ENCODE measurements at regions not wholly inside any gene's neighbourhood (a gene's known extent, or its start where the extent isn't known, plus 50 kb on each side); places are given as distances from the start of the nearest gene placed in this dataset.
A peak's percentile ranks its signal among the peaks of the same experiment; 100 is the strongest.

DNA sequence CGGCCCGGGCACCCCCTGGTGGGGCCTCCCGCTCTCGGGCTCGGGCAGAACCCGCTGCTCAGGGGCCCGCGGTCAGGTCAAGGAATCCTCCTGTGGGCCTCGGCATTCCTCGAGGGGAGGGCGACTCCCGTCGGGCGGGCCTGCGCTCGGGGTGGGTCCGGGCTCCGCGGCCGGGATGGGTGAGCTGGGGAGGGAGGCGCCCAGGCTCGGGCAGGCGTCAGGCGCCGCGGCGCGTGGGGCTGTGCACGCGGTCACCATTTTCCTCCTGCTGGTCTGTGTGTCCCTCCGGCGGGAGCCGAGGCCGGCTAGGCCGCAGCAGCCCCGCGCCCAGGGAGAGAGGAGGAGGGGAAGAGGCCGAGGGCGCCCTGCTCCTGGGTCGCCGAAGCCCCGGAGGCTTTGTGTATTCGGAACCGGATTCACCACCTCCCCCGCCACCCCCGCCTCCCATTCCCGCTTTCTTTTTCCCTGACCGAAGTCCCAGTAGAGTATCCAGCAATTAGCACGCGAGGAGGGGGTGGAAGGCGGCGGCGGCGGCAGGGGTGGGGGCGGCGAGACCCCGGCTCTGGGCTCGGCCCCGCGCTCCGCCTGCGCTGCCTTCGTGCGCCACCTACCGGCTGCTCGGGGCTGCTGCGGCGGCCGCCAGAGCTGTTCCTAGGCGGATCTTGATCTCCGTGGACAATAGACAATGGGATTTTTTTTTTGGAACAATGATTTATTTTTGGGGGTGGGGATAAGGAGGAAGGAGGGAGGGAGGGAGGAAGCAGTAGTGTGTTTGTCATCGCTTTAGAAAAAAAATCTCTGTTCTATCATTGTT, 99.0 kb upstream of the MAML3 start:
- intact Hi-C loops (cut with DNase I), result loop anchor here (2.0 to 10.0 kb wide), 4 partner anchors 101 to 518 kb away; partner anchors contain the start of gene MAML3 (in 1 of the 2)
- DNase-seq, result peak; percentile 76
- peak; percentile 88 to 92 for ATAC-seq

DNA sequence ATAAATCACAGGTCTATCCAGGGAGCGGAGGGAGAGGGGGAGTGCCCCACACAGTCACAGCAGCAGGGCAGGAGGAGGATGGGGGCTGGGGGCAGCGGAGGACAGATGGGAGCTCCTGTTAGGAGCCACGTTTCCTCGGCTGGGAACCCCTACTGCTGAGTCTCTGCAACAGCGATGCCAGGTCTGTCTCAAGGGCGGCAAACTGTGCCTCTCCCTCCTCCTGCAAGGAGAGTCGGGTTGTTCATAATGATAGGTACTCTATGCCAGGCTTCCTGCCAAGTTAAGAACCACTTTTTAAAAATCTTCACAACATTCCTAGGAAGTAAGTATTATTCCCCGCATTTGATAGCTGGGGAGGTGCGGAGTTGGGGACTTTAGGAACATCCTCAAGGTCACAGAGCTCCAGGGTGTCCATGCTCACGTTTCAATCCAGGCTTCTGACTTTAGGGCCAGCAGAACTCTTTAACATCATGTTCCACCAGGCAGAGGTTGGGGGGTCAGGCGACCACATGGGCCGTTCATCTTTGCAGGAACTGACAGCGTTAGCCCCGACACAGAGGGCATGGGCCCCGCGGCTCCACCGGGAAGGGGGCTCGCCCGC, 98.3 kb upstream of the MAML3 start:
- ATAC-seq (peak; percentile 7 to 15), DNase-seq (no peak)
- intact Hi-C loops (cut with DNase I), result loop anchor here (2.0 to 10.0 kb wide), 4 partner anchors 100 to 517 kb away; partner anchors contain the start of gene MAML3 (in 1 of the 2)

DNA sequence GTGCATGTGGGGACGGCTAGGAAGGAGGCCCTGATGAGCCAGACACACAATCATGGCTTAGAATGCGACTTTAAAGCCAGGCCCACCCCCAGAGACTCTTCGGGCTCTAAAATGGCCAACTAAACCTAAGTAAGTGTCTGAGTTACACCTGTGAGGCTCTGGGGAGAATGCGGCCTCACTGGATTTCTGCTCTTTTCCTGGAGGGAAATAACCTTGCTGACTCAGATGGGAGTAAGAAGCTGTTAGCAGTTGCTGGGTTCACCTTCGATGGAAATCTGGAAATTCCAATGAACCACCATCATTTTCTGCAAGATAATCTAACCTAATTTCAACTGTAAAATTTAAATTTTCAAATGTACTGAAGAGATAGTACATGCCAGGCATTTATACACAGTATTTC, 97.6 kb upstream of the MAML3 start:
- intact Hi-C loops (cut with DNase I), result loop anchor here (5.0 to 10.0 kb wide), 3 partner anchors 99 to 247 kb away; partner anchors contain the start of gene MAML3 (in 1 of the 2)
- ATAC-seq, result no peak
- no peak for DNase-seq

DNA sequence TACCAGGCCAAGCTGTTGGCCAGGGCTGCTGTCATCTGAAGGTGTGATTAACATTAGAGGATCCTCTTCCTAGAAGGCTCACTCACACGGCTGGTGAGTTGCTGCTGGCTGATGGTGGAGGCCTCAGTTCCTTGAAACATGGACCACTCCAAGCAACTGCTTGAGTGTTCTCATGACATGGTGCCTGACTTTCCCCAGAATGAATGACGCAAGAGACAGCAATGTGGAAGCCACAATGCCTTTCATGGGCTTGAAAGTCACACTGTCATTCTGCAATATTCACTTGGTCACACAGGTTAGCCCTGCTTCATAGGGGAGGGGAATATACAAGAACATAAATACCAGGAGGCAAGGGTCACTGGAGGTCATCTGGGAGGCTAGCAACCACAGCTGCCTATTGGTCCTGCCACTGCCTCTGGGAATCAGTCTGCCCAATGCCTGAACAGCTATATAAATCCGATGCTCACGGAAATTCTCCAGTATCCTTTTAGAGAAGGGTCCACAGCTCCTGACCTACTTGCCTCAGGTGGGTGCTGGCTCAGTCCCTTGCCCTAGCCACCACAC, 97.1 kb upstream of the MAML3 start:
- intact Hi-C loops (cut with DNase I), result loop anchor here (5.0 to 10.0 kb wide), 3 partner anchors 99 to 246 kb away; partner anchors contain the start of gene MAML3 (in 1 of the 2)

DNA sequence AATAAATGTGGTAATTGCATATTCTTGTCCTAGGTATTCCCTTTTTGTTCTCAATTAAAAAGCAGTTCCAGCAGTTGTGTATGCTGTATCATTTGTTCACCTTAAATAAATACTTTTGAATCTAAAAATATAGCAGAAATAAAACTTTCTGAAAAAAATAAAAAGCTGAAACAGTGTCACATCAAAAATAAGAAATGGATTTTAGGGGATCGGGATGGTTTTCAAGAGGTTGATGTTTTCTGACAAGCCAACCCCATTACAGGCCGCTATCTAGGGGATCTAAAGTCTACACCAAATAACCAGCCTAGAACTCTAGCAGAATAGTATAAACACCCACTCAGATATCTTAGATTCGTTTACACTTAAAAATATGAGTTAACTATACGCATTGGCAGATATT, 95.4 kb upstream of the MAML3 start:
- intact Hi-C loops (cut with DNase I), result loop anchor here in 1 of 2 donors (1.0 kb wide), 1 partner anchor 95 kb away; the partner anchor contains the start of gene MAML3
- DNase-seq, result no peak
- no peak for ATAC-seq

More for the DNA sequence above, 97.1 kb upstream of the MAML3 start:
- ATAC-seq (peak in 1 of 2 donors; percentile 22), DNase-seq (no peak)

- intact Hi-C loops (cut with DNase I), result no loop called here
- DNase-seq (no peak), ATAC-seq (no peak)
Observed at GRCh38 chr4:140247237-140247636, 93.3 kb upstream of the MAML3 start.

GRCh38 chr4:140246216-140246615, 92.2 kb upstream of the MAML3 start:
- ATAC-seq (no peak), DNase-seq (no peak)
- intact Hi-C loops (cut with DNase I), result no loop called here

- ATAC-seq, result no peak
- intact Hi-C loops (cut with DNase I), result no loop called here
- DNase-seq, result no peak
Observed at GRCh38 chr4:140244328-140244727, 90.3 kb upstream of the MAML3 start.

- intact Hi-C loops (cut with DNase I), result no loop called here
- DNase-seq (no peak), ATAC-seq (peak in 1 of 2 donors; percentile 25)
Observed at GRCh38 chr4:140243278-140243753, 89.3 kb upstream of the MAML3 start.

DNA sequence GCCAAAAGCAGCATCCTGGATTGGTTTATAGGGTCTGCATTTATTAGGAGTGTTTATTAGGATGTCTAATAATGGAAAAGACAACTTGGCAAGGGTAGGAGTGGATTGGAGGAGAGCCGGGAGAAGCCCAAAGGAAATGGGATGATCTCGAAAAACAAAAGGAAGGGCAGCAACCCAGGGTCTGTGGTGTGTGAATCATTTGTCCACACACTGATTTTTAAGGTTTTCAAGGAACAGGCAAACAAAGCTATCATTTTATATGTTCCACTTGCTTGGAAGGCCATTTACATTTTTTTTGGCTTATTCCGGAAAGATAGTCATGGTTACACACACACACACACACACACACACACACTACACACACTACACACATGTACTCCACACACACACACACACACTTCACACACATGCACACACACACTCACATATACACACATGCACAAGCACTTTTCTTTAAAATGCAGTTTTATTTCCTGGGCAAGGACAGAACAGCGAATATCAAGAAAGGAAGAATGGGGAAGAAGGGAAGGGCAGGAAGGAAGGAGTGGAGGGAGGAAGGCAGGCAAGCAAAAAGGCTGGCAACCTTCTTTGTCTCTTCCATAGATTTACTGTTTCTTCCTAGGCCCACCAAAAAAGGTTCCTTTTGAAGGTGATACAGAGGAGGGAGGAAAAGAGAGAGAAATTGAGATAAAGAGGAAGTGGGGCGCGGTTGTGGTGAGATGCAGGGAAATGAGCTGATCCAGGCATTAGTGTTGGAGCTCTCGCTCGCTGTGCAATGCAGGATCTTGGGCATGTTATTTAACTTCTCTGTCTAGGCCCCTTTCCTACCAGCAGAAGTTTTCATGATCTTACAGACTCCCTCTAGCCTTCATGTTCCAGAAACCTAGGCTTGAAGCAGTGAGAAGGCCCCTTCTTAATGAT, 88.6 kb upstream of the MAML3 start:
- DNase-seq (no peak), ATAC-seq (no peak)
- intact Hi-C loops (cut with DNase I), result no loop called here

GRCh38 chr4:140240237-140240636, 86.3 kb upstream of the MAML3 start:
- intact Hi-C loops (cut with DNase I), result no loop called here
- ATAC-seq (no peak), DNase-seq (no peak)

- no peak for ATAC-seq
- DNase-seq, result no peak
- intact Hi-C loops (cut with DNase I), result no loop called here
Observed at GRCh38 chr4:140239311-140239710, 85.3 kb upstream of the MAML3 start.

GRCh38 chr4:140238351-140239056, 84.5 kb upstream of the MAML3 start:
- DNase-seq (peak; percentile 93), ATAC-seq (peak; percentile 93 to 95)
- intact Hi-C loops (cut with DNase I), result no loop called here

DNA sequence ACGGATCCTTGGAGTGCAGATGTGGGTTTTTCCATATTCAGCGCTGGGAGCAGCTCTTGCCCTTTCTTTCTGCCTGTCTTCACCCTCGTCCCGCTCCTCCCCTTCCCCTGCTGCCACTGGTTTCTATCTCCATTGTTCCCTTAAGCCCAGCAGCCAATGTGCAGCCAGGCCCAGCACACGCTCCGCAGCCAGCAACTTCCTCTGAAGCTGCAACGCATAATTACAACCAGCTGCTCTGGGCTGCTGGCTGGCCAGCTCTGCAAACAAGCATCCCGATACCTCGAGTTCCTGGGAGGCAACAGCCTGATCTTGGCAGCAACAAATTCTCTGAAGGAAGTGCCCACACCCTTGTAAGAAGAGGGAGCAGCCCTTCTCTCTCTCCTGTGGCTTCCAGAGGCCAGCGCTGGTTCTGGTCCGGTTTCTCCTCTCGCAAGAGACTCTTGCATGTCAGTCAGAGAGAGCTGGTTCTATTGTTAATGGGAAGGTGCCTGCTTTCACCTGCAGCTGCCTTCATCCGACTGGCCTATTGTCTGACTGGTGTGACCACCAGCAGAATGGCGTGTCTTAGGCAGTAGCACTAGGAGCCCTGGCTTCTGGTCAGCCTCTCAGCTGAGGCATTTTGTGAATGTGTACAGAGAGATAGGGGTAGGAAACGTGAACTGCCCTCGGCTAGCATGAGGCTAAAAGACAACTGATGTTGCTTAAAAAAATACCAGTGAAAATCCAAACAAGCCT, 83.8 kb upstream of the MAML3 start:
- intact Hi-C loops (cut with DNase I), result no loop called here
- DNase-seq, result peak; percentile 75
- peak; percentile 84 to 90 for ATAC-seq

DNA sequence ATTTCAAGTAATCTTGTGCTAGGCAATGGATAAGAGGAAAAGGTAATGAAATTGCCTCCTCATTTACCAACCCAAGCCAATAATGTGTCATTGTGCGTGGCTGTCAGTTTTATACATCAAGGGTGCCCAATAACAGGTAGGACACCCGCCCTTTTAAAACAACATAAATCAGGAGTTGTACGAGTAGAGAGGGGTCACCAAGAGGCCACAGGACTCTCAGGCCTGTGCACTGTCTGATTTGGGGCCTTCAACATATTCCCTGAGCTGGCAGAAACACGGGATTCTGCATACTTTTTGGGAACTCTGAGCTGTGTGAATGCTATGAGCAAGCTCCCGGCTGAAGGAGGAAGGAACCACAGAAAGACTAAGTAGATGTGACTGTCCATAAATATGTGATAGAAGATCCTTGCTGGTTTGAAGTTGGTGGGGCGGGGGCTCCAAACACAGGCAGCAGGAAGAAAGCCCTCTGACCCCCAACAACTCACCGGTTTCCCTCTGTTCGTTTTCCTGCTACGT, 82.7 kb upstream of the MAML3 start:
- intact Hi-C loops (cut with DNase I), result no loop called here
- DNase-seq, result no peak
- ATAC-seq, result no peak

DNA sequence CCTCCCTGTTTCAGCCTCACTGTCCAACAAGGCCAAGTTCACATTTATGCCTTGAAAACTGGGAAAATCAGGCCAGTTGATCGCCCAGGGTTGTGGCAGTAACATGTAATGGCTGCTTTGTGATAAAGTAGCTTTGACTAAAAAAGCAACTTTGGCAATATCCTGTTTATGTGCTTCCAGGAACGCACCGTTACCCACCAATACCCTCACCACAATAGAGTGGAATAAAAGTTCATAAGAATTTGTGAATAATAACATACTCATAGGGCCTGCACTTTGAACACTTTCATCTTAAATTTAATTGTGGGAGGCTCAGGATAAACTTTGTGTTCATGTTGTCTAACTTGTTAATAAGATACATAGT, 80.7 kb upstream of the MAML3 start:
- intact Hi-C loops (cut with DNase I), result no loop called here
- no peak for DNase-seq

More for the DNA sequence above, 80.7 kb upstream of the MAML3 start:
- no peak for ATAC-seq
